Gastroesophageal sphincter (tissue), 3 donors: ENCODE measurements at regions not wholly inside any gene's neighbourhood (a gene's known extent, or its start where the extent isn't known, plus 50 kb on each side); places are given as distances from the start of the nearest gene placed in this dataset.

Source experiments
- CTCF ChIP-seq, 4 experiments: fragments of 200-600 bp in 2 of 4; fragments of 450-650 bp in 2 of 4; sonication (generic) in 1 of 4; IDR thresholded peaks; one replicate each; pipeline ENCODE4 v1.5.1; 2017 to 2019; ENCODE audit warnings: antibody characterized with exemption in 4 of 4, mild to moderate bottlenecking in 2 of 4, moderate library complexity in 2 of 4
- POLR2A ChIP-seq, 2 donors: fragments of 450-650 bp; IDR thresholded peaks; one replicate each; pipeline ENCODE4 v1.6.1; 2017; ENCODE audit warnings: antibody characterized with exemption in 2 of 2, mild to moderate bottlenecking in 2 of 2, moderate library complexity in 1 of 2

- no peak for TF ChIP-seq POLR2A (IDR thresholded peaks at IDR 0.05)
- no peak for TF ChIP-seq CTCF (IDR thresholded peaks at IDR 0.05)
These were observed 117.9 kb downstream of the TM9SF2 start for GRCh38 chr13:99619207-99619606.
